GM13976 (cell line): ENCODE measurements at regions not wholly inside any gene's neighbourhood (a gene's known extent, or its start where the extent isn't known, plus 50 kb on each side); places are given as distances from the start of the nearest gene placed in this dataset.

Source experiments
- DNase-seq: peaks from one replicate; pipeline ENCODE4 v3.0.0; 2012; ENCODE audit warnings: low spot score
- in situ Hi-C: fragments of 300-500 bp; cut with MboI; formaldehyde crosslinking; loops from one replicate; pipeline ENCODE4 v1.12.0; 2022; ENCODE audit warnings: low sequenced_read_pairs, mixed read lengths, inconsistent platforms; ENCODE audit not compliant: unreplicated experiment
- TF ChIP-seq, protein P1 (sequence below): IDR thresholded peaks from 2 replicates; pipeline ENCODE4 v1.5.1; 2012; ENCODE audit warnings: borderline replicate concordance, mild to moderate bottlenecking; ENCODE audit not compliant: insufficient read depth; ENCODE audit errors: extremely low read depth, missing control alignments, control extremely low read depth

DNA sequence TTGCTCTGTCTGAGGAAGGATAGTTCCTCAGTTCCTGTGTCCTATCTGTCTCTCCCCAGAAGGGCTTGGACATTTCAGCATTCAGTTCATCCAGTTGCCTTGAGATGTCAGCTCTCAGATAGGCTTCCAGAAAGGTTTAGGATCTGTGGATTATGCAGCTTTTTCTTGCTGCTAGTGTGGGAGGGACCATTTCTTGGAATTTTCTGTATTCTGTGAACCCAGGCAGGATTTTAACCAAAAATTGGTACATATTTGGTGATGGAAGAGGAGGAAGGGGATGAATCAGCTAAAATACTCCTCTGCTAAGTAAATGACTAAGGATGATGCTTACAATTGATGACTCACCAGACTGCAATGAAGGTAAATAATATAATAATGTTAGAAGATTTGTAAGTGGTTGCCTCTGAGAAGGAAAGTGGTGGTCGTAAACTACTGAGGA, 58.6 kb upstream of the DOCK10 start:
- DNase-seq = no peak
- in situ Hi-C loops = loop anchor here (25.0 kb wide), 1 partner anchor 561 kb away; no protein-coding TSS in a partner anchor

DNA sequence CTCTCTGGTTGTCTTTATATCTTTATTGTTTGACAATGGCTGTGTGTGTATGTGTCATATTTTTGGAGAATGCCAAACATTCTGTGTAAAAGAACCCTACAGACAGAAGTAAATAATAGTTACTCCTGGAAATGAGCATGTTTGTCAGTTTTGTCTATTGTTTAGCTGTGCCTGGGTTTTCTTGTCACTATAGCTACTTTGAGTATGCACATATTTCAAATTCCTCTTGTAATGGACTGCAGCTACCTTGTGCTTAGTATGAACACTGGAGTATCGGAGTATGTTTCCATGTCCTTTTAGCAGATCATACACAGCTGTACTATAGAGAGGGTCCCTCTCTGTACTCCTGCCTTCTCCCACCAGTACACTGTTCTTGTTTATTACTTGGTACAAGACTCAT, 58.0 kb upstream of the DOCK10 start:
- in situ Hi-C loops = loop anchor here (25.0 kb wide), 1 partner anchor 562 kb away; no protein-coding TSS in a partner anchor
- DNase-seq = no peak
- TF ChIP-seq, protein P1, sequence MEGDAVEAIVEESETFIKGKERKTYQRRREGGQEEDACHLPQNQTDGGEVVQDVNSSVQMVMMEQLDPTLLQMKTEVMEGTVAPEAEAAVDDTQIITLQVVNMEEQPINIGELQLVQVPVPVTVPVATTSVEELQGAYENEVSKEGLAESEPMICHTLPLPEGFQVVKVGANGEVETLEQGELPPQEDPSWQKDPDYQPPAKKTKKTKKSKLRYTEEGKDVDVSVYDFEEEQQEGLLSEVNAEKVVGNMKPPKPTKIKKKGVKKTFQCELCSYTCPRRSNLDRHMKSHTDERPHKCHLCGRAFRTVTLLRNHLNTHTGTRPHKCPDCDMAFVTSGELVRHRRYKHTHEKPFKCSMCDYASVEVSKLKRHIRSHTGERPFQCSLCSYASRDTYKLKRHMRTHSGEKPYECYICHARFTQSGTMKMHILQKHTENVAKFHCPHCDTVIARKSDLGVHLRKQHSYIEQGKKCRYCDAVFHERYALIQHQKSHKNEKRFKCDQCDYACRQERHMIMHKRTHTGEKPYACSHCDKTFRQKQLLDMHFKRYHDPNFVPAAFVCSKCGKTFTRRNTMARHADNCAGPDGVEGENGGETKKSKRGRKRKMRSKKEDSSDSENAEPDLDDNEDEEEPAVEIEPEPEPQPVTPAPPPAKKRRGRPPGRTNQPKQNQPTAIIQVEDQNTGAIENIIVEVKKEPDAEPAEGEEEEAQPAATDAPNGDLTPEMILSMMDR = no peak

More for the DNA sequence above, 58.6 kb upstream of the DOCK10 start:
- TF ChIP-seq, protein P1 = no peak

DNA sequence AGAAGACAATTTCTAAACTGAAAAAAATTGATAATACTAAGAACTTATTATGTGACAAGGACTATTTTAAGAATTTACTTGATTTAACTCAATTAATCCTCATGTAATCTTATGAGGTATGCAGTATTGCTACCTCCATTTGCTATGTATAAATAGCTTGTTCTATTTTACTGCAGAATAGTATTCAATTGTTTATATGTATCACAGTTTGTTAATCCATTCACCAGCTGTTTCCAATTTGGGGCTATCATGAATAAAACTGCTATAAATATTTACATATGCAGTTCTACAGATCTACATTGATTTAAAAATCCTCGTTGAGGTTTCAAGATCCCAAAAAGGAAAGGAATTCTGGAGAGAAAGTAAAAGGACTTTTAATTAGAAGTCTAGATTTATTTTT, 54.8 kb upstream of the DOCK10 start:
- DNase-seq = no peak
- TF ChIP-seq, protein P1 = no peak
- in situ Hi-C loops = no loop called here
